SK-N-SH treated with all-trans-retinoic acid at 6 μM for 48 hours (cell line): ENCODE measurements at regions not wholly inside any gene's neighbourhood (a gene's known extent, or its start where the extent isn't known, plus 50 kb on each side); places are given as distances from the start of the nearest gene placed in this dataset.

ENCODE experiments used
- ATAC-seq: fragments of 200-7000 bp; cut with Tn5 transposase; 3 replicates; pipeline ENCODE4 v1.9.1; 2020; ENCODE audit warnings: mild to moderate bottlenecking, moderate library complexity
- ARNTL ChIP-seq: fragments of 450-650 bp; formaldehyde crosslinking; IDR thresholded peaks from 2 replicates; pipeline ENCODE4 v1.5.0; 2020; ENCODE audit warnings: low read depth, mild to moderate bottlenecking, moderate library complexity, borderline replicate concordance
- BACH2 ChIP-seq: fragments of 250-450 bp; sonication (Bioruptor Pico); IDR thresholded peaks from 2 replicates; pipeline ENCODE4 v1.9.0; 2021; ENCODE audit warnings: mild to moderate bottlenecking, borderline replicate concordance
- CSDC2 ChIP-seq: fragments of 250-450 bp; sonication (Bioruptor Pico); IDR thresholded peaks from 2 replicates; pipeline ENCODE4 v1.5.0; 2020; ENCODE audit warnings: mild to moderate bottlenecking, moderate library complexity
- ESRRG ChIP-seq: fragments of 250-450 bp; sonication (Bioruptor Pico); IDR thresholded peaks from 2 replicates; pipeline ENCODE4 v1.6.1; 2021; ENCODE audit warnings: mild to moderate bottlenecking
- GLIS3 ChIP-seq: fragments of 250-450 bp; sonication (Bioruptor Pico); IDR thresholded peaks from 2 replicates; pipeline ENCODE4 v1.5.0; 2020; ENCODE audit warnings: mild to moderate bottlenecking, moderate library complexity
- ISL1 ChIP-seq: fragments of 250-450 bp; sonication (Bioruptor Pico); IDR thresholded peaks from 2 replicates; pipeline ENCODE4 v2.1.2; 2022; ENCODE audit warnings: mild to moderate bottlenecking, moderate library complexity
- OSR1 ChIP-seq: fragments of 250-450 bp; sonication (Bioruptor Pico); IDR thresholded peaks from 2 replicates; pipeline ENCODE4 v1.8.0; 2022; ENCODE audit warnings: moderate library complexity, mild to moderate bottlenecking, inconsistent platforms
- PATZ1 ChIP-seq: fragments of 250-450 bp; sonication (Bioruptor Pico); IDR thresholded peaks from 2 replicates; pipeline ENCODE4 v1.8.0; 2020; ENCODE audit warnings: mild to moderate bottlenecking, moderate library complexity, borderline replicate concordance
- PPARA ChIP-seq: fragments of 250-450 bp; sonication (Bioruptor Pico); IDR thresholded peaks from 2 replicates; pipeline ENCODE4 v1.5.0; 2020; ENCODE audit warnings: mild to moderate bottlenecking, borderline replicate concordance
- SNAI2 ChIP-seq: fragments of 250-450 bp; sonication (Bioruptor Pico); IDR thresholded peaks from 2 replicates; pipeline ENCODE4 v1.5.0; 2020; ENCODE audit warnings: mild to moderate bottlenecking, moderate library complexity
- TCF4 ChIP-seq: fragments of 250-450 bp; sonication (Bioruptor Pico); IDR thresholded peaks from 2 replicates; pipeline ENCODE4 v1.8.0; 2021; ENCODE audit warnings: mild to moderate bottlenecking, moderate library complexity, borderline replicate concordance
- TOX ChIP-seq: fragments of 250-450 bp; sonication (Bioruptor Pico); IDR thresholded peaks from 2 replicates; pipeline ENCODE4 v1.8.0; 2021; ENCODE audit warnings: mild to moderate bottlenecking, moderate library complexity, borderline replicate concordance
- ZC3H10 ChIP-seq: fragments of 250-450 bp; sonication (Bioruptor Pico); IDR thresholded peaks from 2 replicates; pipeline ENCODE4 v1.5.1; 2021; ENCODE audit warnings: mild to moderate bottlenecking, moderate library complexity
- ZFP3 ChIP-seq: fragments of 250-450 bp; sonication (Bioruptor Pico); IDR thresholded peaks from 2 replicates; pipeline ENCODE4 v1.5.0; 2020; ENCODE audit warnings: mild to moderate bottlenecking, moderate library complexity
- ZNF565 ChIP-seq: fragments of 450-650 bp; formaldehyde crosslinking; conservative IDR thresholded peaks from 2 replicates; pipeline ENCODE4 v1.5.0; 2020; ENCODE audit warnings: low read depth, mild to moderate bottlenecking, moderate library complexity
- ZNF70 ChIP-seq: fragments of 450-650 bp; formaldehyde crosslinking; IDR thresholded peaks from 2 replicates; pipeline ENCODE4 v1.5.0; 2020; ENCODE audit warnings: mild to moderate bottlenecking, moderate library complexity
- ZNF8 ChIP-seq: fragments of 450-650 bp; formaldehyde crosslinking; IDR thresholded peaks from 2 replicates; pipeline ENCODE4 v1.5.0; 2020; ENCODE audit warnings: mild to moderate bottlenecking, moderate library complexity
- TF ChIP-seq, protein P1 (sequence below): fragments of 250-450 bp; sonication (Bioruptor Pico); IDR thresholded peaks from 2 replicates; pipeline ENCODE4 v1.8.0; 2021; ENCODE audit warnings: low read depth, mild to moderate bottlenecking, moderate library complexity, borderline replicate concordance
- TF ChIP-seq, protein P2 (sequence below): fragments of 250-450 bp; sonication (Bioruptor Pico); IDR thresholded peaks from 2 replicates; pipeline ENCODE4 v1.5.1; 2021; ENCODE audit warnings: mild to moderate bottlenecking, moderate library complexity
- TF ChIP-seq, protein P3 (sequence below): fragments of 250-450 bp; sonication (Bioruptor Pico); IDR thresholded peaks from 2 replicates; pipeline ENCODE4 v1.5.1; 2020; ENCODE audit warnings: low read depth, mild to moderate bottlenecking, moderate library complexity

DNA sequence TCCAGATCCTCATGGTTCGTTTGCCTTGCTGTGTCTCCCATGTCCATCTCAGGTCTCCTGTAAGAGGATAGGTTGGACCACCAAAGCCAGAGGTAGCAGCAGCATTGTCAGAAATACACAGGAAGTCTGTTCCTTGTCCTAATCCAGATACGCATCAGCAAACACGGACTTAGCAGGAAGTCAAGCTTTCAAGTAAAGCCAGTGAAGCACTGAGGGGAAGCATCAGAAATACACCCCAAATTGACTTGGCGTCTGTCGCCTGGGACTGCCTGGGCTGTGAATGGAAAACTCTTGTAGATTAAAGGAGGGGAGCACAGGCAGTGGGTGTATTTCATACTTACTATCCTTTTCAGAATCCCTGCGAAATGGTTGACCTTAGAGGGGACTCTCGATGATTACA, 171.3 kb downstream of the PSAT1 start (continued):
- TF ChIP-seq, protein P1, sequence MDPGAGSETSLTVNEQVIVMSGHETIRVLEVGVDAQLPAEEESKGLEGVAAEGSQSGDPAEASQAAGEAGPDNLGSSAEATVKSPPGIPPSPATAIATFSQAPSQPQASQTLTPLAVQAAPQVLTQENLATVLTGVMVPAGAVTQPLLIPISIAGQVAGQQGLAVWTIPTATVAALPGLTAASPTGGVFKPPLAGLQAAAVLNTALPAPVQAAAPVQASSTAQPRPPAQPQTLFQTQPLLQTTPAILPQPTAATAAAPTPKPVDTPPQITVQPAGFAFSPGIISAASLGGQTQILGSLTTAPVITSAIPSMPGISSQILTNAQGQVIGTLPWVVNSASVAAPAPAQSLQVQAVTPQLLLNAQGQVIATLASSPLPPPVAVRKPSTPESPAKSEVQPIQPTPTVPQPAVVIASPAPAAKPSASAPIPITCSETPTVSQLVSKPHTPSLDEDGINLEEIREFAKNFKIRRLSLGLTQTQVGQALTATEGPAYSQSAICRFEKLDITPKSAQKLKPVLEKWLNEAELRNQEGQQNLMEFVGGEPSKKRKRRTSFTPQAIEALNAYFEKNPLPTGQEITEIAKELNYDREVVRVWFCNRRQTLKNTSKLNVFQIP (CRISPR knock-in tag), result no peak
- TF ChIP-seq TOX (CRISPR knock-in tag) (no peak), PPARA (CRISPR knock-in tag) (no peak), BACH2 (no peak), TCF4 (CRISPR knock-in tag) (no peak)
- TF ChIP-seq, all 23 proteins: peak for 0

- ATAC-seq, result no peak
- TF ChIP-seq PPARA (CRISPR knock-in tag) (no peak), OSR1 (no peak), TOX (CRISPR knock-in tag) (no peak), CSDC2 (no peak), PATZ1 (CRISPR knock-in tag) (no peak), ZFP3 (CRISPR knock-in tag) (no peak)
- TF ChIP-seq, all 23 proteins: peak for 0
Measured at GRCh38 chr9:78468974-78469576, 172.2 kb downstream of the PSAT1 start.

DNA sequence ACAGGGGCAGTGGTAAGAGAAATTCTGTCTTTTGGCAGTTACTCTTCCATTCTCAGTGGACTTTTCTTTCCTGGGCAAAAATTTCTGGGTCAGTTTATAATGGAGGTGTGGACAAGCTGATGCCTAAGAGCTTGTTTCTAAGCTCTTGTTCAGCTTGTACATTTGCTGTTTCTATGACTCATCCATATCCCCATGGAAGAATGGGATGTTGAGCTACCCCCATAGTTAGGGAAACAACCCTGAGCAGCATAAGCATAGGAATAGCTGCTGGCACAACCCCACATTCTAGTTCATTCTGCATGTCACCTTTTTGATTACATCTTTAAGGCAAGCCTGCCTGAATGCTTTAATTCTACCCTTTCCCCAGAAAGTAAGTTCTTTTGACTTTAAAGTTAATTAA, 173.3 kb downstream of the PSAT1 start:
- no peak for ATAC-seq
- TF ChIP-seq GLIS3 (CRISPR knock-in tag), result no peak
- TF ChIP-seq TOX (CRISPR knock-in tag), result no peak
- TF ChIP-seq PATZ1 (CRISPR knock-in tag), result no peak
- TF ChIP-seq ISL1 (CRISPR knock-in tag), result no peak
- no peak for TF ChIP-seq ZC3H10 (CRISPR knock-in tag)
- no peak for TF ChIP-seq ZNF8
- TF ChIP-seq ZNF565 (CRISPR knock-in tag), result no peak
- TF ChIP-seq CSDC2, result no peak
- no peak for TF ChIP-seq PPARA (CRISPR knock-in tag)
- no peak for TF ChIP-seq SNAI2 (CRISPR knock-in tag)
- no peak for TF ChIP-seq TCF4 (CRISPR knock-in tag)
- no peak for TF ChIP-seq ESRRG (CRISPR knock-in tag)

GRCh38 chr9:78470741-78471140, 173.8 kb downstream of the PSAT1 start:
- ATAC-seq, result no peak

GRCh38 chr9:78472111-78472510, 175.2 kb downstream of the PSAT1 start:
- TF ChIP-seq, protein P2, sequence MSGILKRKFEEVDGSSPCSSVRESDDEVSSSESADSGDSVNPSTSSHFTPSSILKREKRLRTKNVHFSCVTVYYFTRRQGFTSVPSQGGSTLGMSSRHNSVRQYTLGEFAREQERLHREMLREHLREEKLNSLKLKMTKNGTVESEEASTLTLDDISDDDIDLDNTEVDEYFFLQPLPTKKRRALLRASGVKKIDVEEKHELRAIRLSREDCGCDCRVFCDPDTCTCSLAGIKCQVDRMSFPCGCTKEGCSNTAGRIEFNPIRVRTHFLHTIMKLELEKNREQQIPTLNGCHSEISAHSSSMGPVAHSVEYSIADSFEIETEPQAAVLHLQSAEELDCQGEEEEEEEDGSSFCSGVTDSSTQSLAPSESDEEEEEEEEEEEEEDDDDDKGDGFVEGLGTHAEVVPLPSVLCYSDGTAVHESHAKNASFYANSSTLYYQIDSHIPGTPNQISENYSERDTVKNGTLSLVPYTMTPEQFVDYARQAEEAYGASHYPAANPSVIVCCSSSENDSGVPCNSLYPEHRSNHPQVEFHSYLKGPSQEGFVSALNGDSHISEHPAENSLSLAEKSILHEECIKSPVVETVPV (CRISPR knock-in tag), result no peak
- TF ChIP-seq BACH2 (no peak), ZFP3 (CRISPR knock-in tag) (no peak), CSDC2 (no peak), ARNTL (no peak), ESRRG (CRISPR knock-in tag) (no peak), ZC3H10 (CRISPR knock-in tag) (no peak), ZNF565 (CRISPR knock-in tag) (no peak), TOX (CRISPR knock-in tag) (no peak), ZNF70 (no peak), ZNF8 (no peak), OSR1 (no peak), GLIS3 (CRISPR knock-in tag) (no peak), ISL1 (CRISPR knock-in tag) (no peak)
- TF ChIP-seq, protein P3, sequence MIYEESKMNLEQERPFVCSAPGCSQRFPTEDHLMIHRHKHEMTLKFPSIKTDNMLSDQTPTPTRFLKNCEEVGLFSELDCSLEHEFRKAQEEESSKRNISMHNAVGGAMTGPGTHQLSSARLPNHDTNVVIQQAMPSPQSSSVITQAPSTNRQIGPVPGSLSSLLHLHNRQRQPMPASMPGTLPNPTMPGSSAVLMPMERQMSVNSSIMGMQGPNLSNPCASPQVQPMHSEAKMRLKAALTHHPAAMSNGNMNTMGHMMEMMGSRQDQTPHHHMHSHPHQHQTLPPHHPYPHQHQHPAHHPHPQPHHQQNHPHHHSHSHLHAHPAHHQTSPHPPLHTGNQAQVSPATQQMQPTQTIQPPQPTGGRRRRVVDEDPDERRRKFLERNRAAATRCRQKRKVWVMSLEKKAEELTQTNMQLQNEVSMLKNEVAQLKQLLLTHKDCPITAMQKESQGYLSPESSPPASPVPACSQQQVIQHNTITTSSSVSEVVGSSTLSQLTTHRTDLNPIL, result no peak
- TF ChIP-seq, protein P1 (CRISPR knock-in tag), result no peak
- TF ChIP-seq, all 23 proteins: peak for 0
- ATAC-seq, result no peak

More at GRCh38 chr9:78470741-78471140, 173.8 kb downstream of the PSAT1 start:
- TF ChIP-seq TOX (CRISPR knock-in tag) (no peak), ARNTL (no peak), ISL1 (CRISPR knock-in tag) (no peak), ZC3H10 (CRISPR knock-in tag) (no peak)
- TF ChIP-seq, all 23 proteins: peak for 0
